GM12865 (cell line): ENCODE measurements at regions not wholly inside any gene's neighbourhood (a gene's known extent, or its start where the extent isn't known, plus 50 kb on each side); places are given as distances from the start of the nearest gene placed in this dataset.

Experiments
- DNase-seq: peaks from one replicate; pipeline ENCODE4 v3.0.0; 2010; ENCODE audit warnings: low read depth
- H3K4me3 ChIP-seq: 2 replicates; pipeline ENCODE4 v1.5.1; 2011; ENCODE audit warnings: mild to moderate bottlenecking, low read depth, low read length, control low read depth
- TF ChIP-seq, protein P1 (sequence below): IDR thresholded peaks from 2 replicates; pipeline ENCODE4 v1.5.1; 2011; ENCODE audit warnings: low read length, control low read depth, low read depth, inconsistent platforms; ENCODE audit not compliant: insufficient read depth; ENCODE audit errors: missing control alignments

GRCh38 chr1:188367661-188368060 is 1538.9 kb downstream of the PLA2G4A start:
- TF ChIP-seq, protein P1, sequence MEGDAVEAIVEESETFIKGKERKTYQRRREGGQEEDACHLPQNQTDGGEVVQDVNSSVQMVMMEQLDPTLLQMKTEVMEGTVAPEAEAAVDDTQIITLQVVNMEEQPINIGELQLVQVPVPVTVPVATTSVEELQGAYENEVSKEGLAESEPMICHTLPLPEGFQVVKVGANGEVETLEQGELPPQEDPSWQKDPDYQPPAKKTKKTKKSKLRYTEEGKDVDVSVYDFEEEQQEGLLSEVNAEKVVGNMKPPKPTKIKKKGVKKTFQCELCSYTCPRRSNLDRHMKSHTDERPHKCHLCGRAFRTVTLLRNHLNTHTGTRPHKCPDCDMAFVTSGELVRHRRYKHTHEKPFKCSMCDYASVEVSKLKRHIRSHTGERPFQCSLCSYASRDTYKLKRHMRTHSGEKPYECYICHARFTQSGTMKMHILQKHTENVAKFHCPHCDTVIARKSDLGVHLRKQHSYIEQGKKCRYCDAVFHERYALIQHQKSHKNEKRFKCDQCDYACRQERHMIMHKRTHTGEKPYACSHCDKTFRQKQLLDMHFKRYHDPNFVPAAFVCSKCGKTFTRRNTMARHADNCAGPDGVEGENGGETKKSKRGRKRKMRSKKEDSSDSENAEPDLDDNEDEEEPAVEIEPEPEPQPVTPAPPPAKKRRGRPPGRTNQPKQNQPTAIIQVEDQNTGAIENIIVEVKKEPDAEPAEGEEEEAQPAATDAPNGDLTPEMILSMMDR: no peak
- H3K4me3 ChIP-seq: no peak overlapping the region
- no peak for DNase-seq

DNA sequence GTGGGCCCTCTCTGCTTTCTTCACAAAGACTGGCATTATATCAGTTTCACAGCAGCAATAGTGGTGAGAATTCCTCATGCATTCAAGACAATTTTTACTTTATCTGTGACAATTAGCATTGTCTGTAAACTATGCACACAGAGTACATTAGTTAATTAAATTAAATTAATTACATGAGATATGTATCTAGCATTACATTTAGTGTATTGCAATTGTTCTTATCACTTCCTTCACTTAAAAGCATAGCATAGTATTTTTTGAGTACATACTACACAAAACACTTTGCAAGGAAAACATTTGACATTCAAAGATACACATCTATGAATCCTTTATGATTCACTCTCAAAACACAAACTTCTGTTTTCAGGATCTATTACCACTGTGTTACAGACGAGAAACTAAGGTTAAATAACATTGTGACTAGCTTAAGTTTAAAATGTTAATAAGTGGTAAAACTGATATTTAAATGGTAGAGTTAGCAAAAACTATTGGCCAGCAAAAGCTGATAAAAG is 1542.6 kb downstream of the PLA2G4A start:
- TF ChIP-seq, protein P1: no peak
- no peak overlapping the region for H3K4me3 ChIP-seq
- DNase-seq: no peak

DNA sequence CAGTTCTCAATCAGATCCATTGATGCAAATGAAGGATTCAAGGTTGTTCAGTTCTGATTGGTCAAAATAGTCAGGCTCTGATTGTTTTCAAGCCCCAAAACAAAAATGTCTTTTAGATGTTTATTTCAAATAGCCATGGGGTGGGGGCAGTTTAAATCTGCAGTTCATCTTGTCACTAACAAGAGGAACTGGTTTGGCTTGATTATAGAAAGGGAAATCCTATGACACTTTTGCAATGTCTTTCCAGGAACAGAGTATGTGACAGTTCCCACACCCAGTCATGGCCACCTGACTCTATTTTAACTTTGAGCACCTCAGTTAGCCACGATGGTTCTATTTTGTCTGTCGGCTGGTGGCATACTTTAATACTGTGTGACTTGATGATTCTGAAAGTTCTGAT is 1544.1 kb downstream of the PLA2G4A start:
- H3K4me3 ChIP-seq: no peak overlapping the region
- no peak for DNase-seq
- TF ChIP-seq, protein P1: no peak

DNA sequence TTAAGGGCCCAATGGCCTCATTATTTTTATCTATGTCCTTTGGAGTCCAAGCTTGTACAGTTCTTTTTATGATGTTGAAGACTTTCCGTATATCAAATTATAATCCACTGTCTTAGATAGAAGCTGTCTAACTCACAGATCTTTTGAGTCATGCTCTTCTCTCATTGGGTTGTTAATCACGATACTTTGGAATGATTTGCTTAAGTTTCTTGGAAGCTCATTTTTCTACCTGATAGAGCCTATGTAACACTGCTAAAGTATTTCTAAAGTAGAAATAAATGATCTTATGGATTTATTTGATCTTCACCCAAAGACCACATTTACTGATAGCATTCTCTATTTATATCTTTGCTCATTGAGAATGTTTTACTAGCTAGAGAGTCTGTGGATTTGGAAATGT is 1554.1 kb downstream of the PLA2G4A start:
- DNase-seq: no peak
- H3K4me3 ChIP-seq: no peak overlapping the region
- TF ChIP-seq, protein P1: no peak

DNA sequence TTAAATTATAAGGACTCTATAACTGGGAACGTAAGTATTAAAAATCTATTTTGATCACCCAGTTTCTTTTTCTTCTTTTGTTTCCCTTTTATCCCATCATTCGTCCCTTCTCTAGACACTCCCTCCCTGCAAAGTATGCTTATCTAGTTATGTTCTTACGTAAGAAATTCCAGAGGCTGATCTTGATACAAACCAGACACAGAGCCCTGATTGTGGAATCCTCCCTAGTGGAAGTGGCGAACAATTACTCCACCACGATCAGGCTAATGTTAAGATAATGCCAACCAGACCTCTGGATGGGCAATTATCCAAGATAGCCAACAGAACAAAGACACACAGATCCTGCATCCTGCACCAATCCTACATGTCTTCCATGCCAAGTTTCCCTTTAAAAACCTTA is 1557.4 kb downstream of the PLA2G4A start:
- H3K4me3 ChIP-seq: no peak overlapping the region
- no peak for DNase-seq
- TF ChIP-seq, protein P1: no peak

- no peak overlapping the region for H3K4me3 ChIP-seq
- no peak for DNase-seq
- TF ChIP-seq, protein P1: no peak
These were observed 1557.9 kb downstream of the PLA2G4A start for GRCh38 chr1:188386666-188387065.

DNA sequence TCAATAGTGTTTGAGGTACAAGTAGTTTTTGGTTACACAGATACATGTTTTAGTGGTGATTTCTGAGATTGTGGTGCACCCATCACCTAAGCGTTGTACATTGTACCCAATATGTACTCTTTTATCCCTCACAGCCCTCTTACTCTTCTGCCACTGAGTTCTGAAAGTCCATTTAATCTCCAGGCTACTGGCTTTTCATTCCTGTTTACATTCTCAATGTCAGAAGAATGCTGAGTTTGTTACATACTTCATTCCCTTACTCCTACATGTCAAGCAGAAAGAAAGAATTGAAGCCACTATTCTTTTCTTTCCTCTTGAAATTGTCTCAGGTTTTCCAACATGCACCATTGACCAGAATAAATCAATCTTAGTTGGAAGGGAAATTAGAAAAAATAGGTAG is 1565.9 kb downstream of the PLA2G4A start:
- TF ChIP-seq, protein P1: no peak
- DNase-seq: no peak
- no peak overlapping the region for H3K4me3 ChIP-seq
